ENCODE measurements at regions not wholly inside any gene's neighbourhood (a gene's known extent, or its start where the extent isn't known, plus 50 kb on each side); places are given as distances from the start of the nearest gene placed in this dataset.

DNA sequence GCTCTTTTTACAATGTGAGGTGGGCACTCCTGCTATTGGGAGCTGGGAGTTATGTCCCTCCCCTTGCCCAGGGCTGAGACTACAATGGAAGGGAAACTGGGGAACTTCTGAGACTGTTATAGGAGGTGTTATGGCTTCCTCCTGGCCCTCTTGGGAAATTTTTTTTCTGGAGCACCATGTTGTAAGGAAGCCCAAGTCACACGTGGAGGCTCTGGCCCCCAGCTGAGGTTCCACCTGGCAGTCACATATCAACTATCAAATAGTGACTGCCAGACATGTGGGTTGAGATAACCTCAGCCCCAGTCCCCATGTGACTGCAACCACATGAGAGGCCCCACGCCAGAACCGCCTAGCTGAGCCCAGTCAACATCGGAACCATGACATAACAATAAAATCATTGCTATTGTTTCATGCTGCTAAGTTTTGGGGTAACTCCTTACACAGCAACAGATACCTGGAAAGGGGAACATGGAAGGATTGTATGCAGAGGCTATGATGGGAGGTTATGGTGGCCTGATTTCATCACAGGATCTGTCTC lies 99.4 kb upstream of the NCOR2 start:
- in situ Hi-C loops (cut with MboI) (no loop called here), intact Hi-C loops (cut with micrococcal nuclease; ENCODE audit: unreplicated experiment) (no loop called here)
- ATAC-seq: no peak
- Histone ChIP-seq H3K27me3 (replicated peaks in 1 of 2; ENCODE audit: control insufficient read depth in 2 of 2, insufficient read depth in 2 of 2, low read length in 1 of 2) (0 out of 4 replicates have a peak, but pooled peaks cover 0 to 4% of the 10 kb centered on the region in 2 experiments), H3K36me3 (ENCODE audit: control insufficient read depth in 2 of 2, insufficient read depth in 2 of 2, low read length in 1 of 2) (no peaks in the 10 kb centered on the region), H3K4me1 (ENCODE audit: control insufficient read depth, insufficient read depth, low read length) (no peaks in the 10 kb centered on the region), H3K9me3 (replicated peaks; ENCODE audit: control insufficient read depth, insufficient read depth, low read length) (no peaks in the 10 kb centered on the region; the same call in 2 of the 3 replicates), H3K4me2 (ENCODE audit: control insufficient read depth, insufficient read depth) (no peak overlapping the region), H3K4me3 (no peak overlapping the region), H3K9ac (ENCODE audit: control insufficient read depth, insufficient read depth, low read length) (no peak overlapping the region), H3K27ac (ENCODE audit: control insufficient read depth, insufficient read depth) (no peak overlapping the region), H4K20me1 (ENCODE audit: control insufficient read depth, insufficient read depth) (no peaks in the 10 kb centered on the region), H3K79me2 (ENCODE audit: control insufficient read depth, insufficient read depth, low read length) (no peaks in the 10 kb centered on the region), H2AFZ (ENCODE audit: control insufficient read depth, low read depth, low read length) (no peak overlapping the region)
- POLR2A ChIA-PET: no interaction called here
- 61% methylated on average over 4 of the region's 4 CpGs for WGBS (ENCODE audit: insufficient coverage, insufficient replicate concordance, low lambda C conversion rate, missing lambda C conversion rate)
- SMC1A ChIA-PET (ENCODE audit: uncharacterized antibody, unreplicated experiment): no interaction called here
- no peak for DNase-seq (ENCODE audit: low read depth, low spot score)
- RAD21 ChIA-PET (ENCODE audit: unreplicated experiment): no interaction called here
- TF ChIP-seq MXI1 (IDR thresholded peaks at IDR 0.05; ENCODE audit: low read depth, low read length) (no peak), USF2 (IDR thresholded peaks at IDR 0.05; ENCODE audit: borderline replicate concordance, low read depth, low read length) (no peak), YY1 (IDR thresholded peaks at IDR 0.05; ENCODE audit: low read depth, low read length) (0 out of 2 replicates have a peak, but pooled peaks have one; percentile 9)
- FAIRE-seq: no peak
- CTCF ChIA-PET: interaction anchor here (1.5 kb wide), 1 partner anchor 16 kb away, joined by 3 read pairs; no protein-coding TSS in a partner anchor
- no TSS peak for BruUV-seq (replicated peaks)

DNA sequence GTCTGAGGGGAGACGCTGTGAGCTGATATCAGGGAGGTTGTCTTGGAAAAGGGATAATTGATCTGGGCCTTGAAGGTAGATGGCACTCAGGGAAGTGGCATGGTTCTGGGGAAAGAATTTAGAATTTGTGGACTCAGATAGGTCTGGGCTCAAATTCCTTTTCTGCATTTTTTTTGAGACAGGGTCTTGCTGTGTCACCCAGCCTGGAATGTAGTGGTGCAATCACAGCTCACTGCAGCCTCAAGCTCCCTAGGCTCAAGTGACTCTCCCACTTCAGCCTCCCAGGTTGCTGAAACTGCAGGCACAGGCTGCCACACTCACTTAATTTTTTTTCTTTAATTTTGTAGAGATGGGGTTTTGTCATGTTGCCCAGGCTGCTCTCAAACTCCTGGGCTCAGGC lies 98.1 kb upstream of the NCOR2 start:
- intact Hi-C loops (cut with micrococcal nuclease; ENCODE audit: unreplicated experiment): no loop called here
- BruUV-seq (replicated peaks): no TSS peak
- in situ Hi-C loops (cut with MboI): no loop called here
- SMC1A ChIA-PET (ENCODE audit: uncharacterized antibody, unreplicated experiment): no interaction called here
- Histone ChIP-seq H3K36me3 (ENCODE audit: control insufficient read depth in 2 of 2, insufficient read depth in 2 of 2, low read length in 1 of 2) (no peaks in the 10 kb centered on the region), H3K79me2 (ENCODE audit: control insufficient read depth, insufficient read depth, low read length) (no peaks in the 10 kb centered on the region), H3K9ac (ENCODE audit: control insufficient read depth, insufficient read depth, low read length) (no peak overlapping the region), H3K4me2 (ENCODE audit: control insufficient read depth, insufficient read depth) (no peak overlapping the region), H4K20me1 (ENCODE audit: control insufficient read depth, insufficient read depth) (no peaks in the 10 kb centered on the region), H3K4me3 (no peak overlapping the region), H3K4me1 (ENCODE audit: control insufficient read depth, insufficient read depth, low read length) (no peaks in the 10 kb centered on the region), H3K9me3 (replicated peaks; ENCODE audit: control insufficient read depth, insufficient read depth, low read length) (no peaks in the 10 kb centered on the region; the same call in 2 of the 3 replicates), H2AFZ (ENCODE audit: control insufficient read depth, low read depth, low read length) (no peak overlapping the region), H3K27ac (ENCODE audit: control insufficient read depth, insufficient read depth) (no peak overlapping the region), H3K27me3 (replicated peaks in 1 of 2; ENCODE audit: control insufficient read depth in 2 of 2, insufficient read depth in 2 of 2, low read length in 1 of 2) (peaks cover 0 to 4% of the 10 kb centered on the region in 2 experiments; a peak in 1 of 4 replicates)
- RAD21 ChIA-PET (ENCODE audit: unreplicated experiment): no interaction called here
- POLR2A ChIA-PET: no interaction called here
- no peak for ATAC-seq
- CTCF ChIA-PET: no interaction called here
- WGBS (ENCODE audit: insufficient coverage, insufficient replicate concordance, low lambda C conversion rate, missing lambda C conversion rate): 0% methylated on average over 1 of the region's 1 CpG
- DNase-seq (ENCODE audit: low read depth, low spot score): no peak
- no peak for FAIRE-seq
- no peak for TF ChIP-seq YBX1 (IDR thresholded peaks at IDR 0.05)
- TF ChIP-seq ZBTB40 (IDR thresholded peaks at IDR 0.05; ENCODE audit: borderline replicate concordance): no peak
- no peak for TF ChIP-seq CREB1 (IDR thresholded peaks at IDR 0.05; ENCODE audit: low read depth)
- TF ChIP-seq TARDBP (IDR thresholded peaks at IDR 0.05; ENCODE audit: borderline replicate concordance): no peak
- no peak for TF ChIP-seq E4F1 (IDR thresholded peaks at IDR 0.05; ENCODE audit: borderline replicate concordance, partially characterized antibody)
- no peak for TF ChIP-seq POLR2AphosphoS5 (IDR thresholded peaks at IDR 0.05; ENCODE audit: low read length)
- no peak for TF ChIP-seq NR2C1 (IDR thresholded peaks at IDR 0.05)
- TF ChIP-seq ZNF207 (IDR thresholded peaks at IDR 0.05; ENCODE audit: borderline replicate concordance): no peak
